IMR-90 (cell line): ENCODE measurements at regions not wholly inside any gene's neighbourhood (a gene's known extent, or its start where the extent isn't known, plus 50 kb on each side); places are given as distances from the start of the nearest gene placed in this dataset.

ENCODE experiments used
- CHD1 ChIP-seq: IDR thresholded peaks from 2 replicates; pipeline ENCODE4 v1.6.1; 2012; ENCODE audit warnings: low read depth, low read length, improper control_type of control experiment
- CTCF ChIP-seq: conservative IDR thresholded peaks from 2 replicates; pipeline ENCODE4 v1.5.1; 2012; ENCODE audit warnings: mild to moderate bottlenecking, low read depth, low read length, improper control_type of control experiment
- MAFK ChIP-seq: IDR thresholded peaks from 2 replicates; pipeline ENCODE4 v1.6.1; 2012; ENCODE audit warnings: low read depth, low read length, improper control_type of control experiment
- MAZ ChIP-seq: IDR thresholded peaks from 2 replicates; pipeline ENCODE4 v1.6.1; 2012; ENCODE audit warnings: low read depth, mild to moderate bottlenecking, low read length, improper control_type of control experiment, moderate library complexity, borderline replicate concordance
- MXI1 ChIP-seq: IDR thresholded peaks from 2 replicates; pipeline ENCODE4 v1.6.1; 2012; ENCODE audit warnings: low read depth, mild to moderate bottlenecking, low read length, moderate library complexity, borderline replicate concordance
- POLR2A ChIP-seq: IDR thresholded peaks from 2 replicates; pipeline ENCODE4 v1.6.1; 2012; ENCODE audit warnings: mild to moderate bottlenecking, low read depth, low read length
- RCOR1 ChIP-seq: IDR thresholded peaks from 2 replicates; pipeline ENCODE4 v1.6.1; 2012; ENCODE audit warnings: mild to moderate bottlenecking, low read length, improper control_type of control experiment; ENCODE audit not compliant: insufficient replicate concordance
- SMC3 ChIP-seq: fragments of 150-350 bp; IDR thresholded peaks from 2 replicates; pipeline ENCODE4 v1.6.1; 2016; ENCODE audit warnings: low read depth, mild to moderate bottlenecking, antibody characterized with exemption, low read length, moderate library complexity
- TF ChIP-seq, protein P1 (sequence below): fragments of 150-350 bp; IDR thresholded peaks from 2 replicates; pipeline ENCODE4 v1.6.1; 2017; ENCODE audit warnings: mild to moderate bottlenecking, antibody characterized with exemption, low read length, low read depth

DNA sequence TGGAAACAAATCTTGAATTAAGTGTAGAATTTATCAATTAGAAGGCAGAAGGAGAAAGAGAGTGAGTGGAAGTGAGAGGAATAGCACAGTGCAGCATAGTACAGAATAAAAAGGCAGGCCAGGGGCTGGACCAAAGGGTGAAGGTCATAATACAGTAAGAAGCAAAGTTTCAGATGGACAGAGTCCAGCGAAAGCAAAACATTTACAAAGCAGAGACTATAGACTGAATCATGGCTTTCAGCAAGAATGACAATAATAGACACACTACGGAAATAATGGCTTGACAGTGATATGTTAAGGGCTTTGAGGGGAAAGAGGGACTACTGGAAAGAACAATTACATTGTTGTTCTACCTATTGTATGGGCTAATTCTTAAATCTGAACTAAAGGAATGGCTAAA is 249.0 kb upstream of the CHD1 start:
- no peak for TF ChIP-seq CTCF
- no peak for TF ChIP-seq RCOR1
- no peak for TF ChIP-seq POLR2A
- TF ChIP-seq, protein P1, sequence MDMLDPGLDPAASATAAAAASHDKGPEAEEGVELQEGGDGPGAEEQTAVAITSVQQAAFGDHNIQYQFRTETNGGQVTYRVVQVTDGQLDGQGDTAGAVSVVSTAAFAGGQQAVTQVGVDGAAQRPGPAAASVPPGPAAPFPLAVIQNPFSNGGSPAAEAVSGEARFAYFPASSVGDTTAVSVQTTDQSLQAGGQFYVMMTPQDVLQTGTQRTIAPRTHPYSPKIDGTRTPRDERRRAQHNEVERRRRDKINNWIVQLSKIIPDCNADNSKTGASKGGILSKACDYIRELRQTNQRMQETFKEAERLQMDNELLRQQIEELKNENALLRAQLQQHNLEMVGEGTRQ = no peak
- TF ChIP-seq SMC3 = no peak
- TF ChIP-seq MAFK = no peak
- TF ChIP-seq MAZ = no peak
- TF ChIP-seq CHD1 = no peak
- no peak for TF ChIP-seq MXI1
